GM23338 (cell line): ENCODE measurements at regions not wholly inside any gene's neighbourhood (a gene's known extent, or its start where the extent isn't known, plus 50 kb on each side); places are given as distances from the start of the nearest gene placed in this dataset.

ENCODE experiments used
- ATAC-seq: fragments of 200-7000 bp; cut with Tn5 transposase; 3 replicates; pipeline ENCODE4 v1.9.1; 2020
- DNase-seq: peaks from one replicate; pipeline ENCODE4 v3.0.0-alpha.2; 2015; ENCODE audit warnings: low spot score
- H2AFZ ChIP-seq: fragments of 200-600 bp; sonication (generic); 2 replicates; pipeline ENCODE4 v1.8.0; 2016; ENCODE audit warnings: antibody characterized with exemption, mild to moderate bottlenecking, moderate library complexity
- H3F3A ChIP-seq: fragments of 200-600 bp; sonication (generic); replicated peaks from 2 replicates; pipeline ENCODE4 v1.8.0; 2017; ENCODE audit warnings: antibody characterized with exemption, mixed run types, low read depth
- H3K27ac ChIP-seq: fragments of 200-600 bp; sonication (generic); 2 replicates; pipeline ENCODE4 v1.6.1; 2016; ENCODE audit warnings: low read depth
- H3K27me3 ChIP-seq: fragments of 200-600 bp; sonication (generic); 2 replicates; pipeline ENCODE4 v1.8.0; 2016; ENCODE audit warnings: mild to moderate bottlenecking, mixed run types, moderate library complexity; ENCODE audit not compliant: insufficient read depth
- H3K36me3 ChIP-seq: fragments of 200-600 bp; sonication (generic); 2 replicates; pipeline ENCODE4 v1.8.0; 2016; ENCODE audit warnings: mild to moderate bottlenecking; ENCODE audit not compliant: insufficient read depth
- H3K4me1 ChIP-seq: fragments of 200-600 bp; sonication (generic); 2 replicates; pipeline ENCODE4 v1.8.0; 2016; ENCODE audit warnings: mild to moderate bottlenecking, moderate library complexity; ENCODE audit not compliant: insufficient read depth
- H3K4me2 ChIP-seq: fragments of 200-600 bp; sonication (generic); 2 replicates; pipeline ENCODE4 v1.7.1; 2017; ENCODE audit warnings: mixed run types
- H3K4me3 ChIP-seq: fragments of 200-600 bp; sonication (generic); 2 replicates; pipeline ENCODE4 v1.6.1; 2016; ENCODE audit warnings: mixed run types
- H3K79me2 ChIP-seq: fragments of 200-600 bp; sonication (generic); replicated peaks from 2 replicates; pipeline ENCODE4 v1.8.0; 2017; ENCODE audit warnings: mild to moderate bottlenecking; ENCODE audit not compliant: insufficient read depth
- H3K9me2 ChIP-seq: fragments of 200-600 bp; sonication (generic); 2 replicates; pipeline ENCODE4 v1.8.0; 2017; ENCODE audit not compliant: insufficient read depth
- H4K20me1 ChIP-seq: fragments of 200-600 bp; sonication (generic); replicated peaks from 2 replicates; pipeline ENCODE4 v1.8.0; 2017; ENCODE audit warnings: mild to moderate bottlenecking; ENCODE audit not compliant: insufficient read depth
- H3K27ac Mint-ChIP-seq: 2 replicates; pipeline ENCODE4 v1.8.0; 2020; ENCODE audit warnings: inconsistent platforms, mild to moderate bottlenecking, moderate library complexity, mixed read lengths
- H3K27me3 Mint-ChIP-seq: 3 replicates; pipeline ENCODE4 v1.8.0; 2022; ENCODE audit warnings: low read depth, mild to moderate bottlenecking, moderate library complexity, mixed read lengths, inconsistent platforms; ENCODE audit not compliant: insufficient read depth, poor library complexity
- H3K36me3 Mint-ChIP-seq: 3 replicates; pipeline ENCODE4 v1.8.0; 2021; ENCODE audit warnings: low read depth, mild to moderate bottlenecking, inconsistent platforms, moderate library complexity, mixed read lengths
- H3K4me1 Mint-ChIP-seq: 3 replicates; pipeline ENCODE4 v1.8.0; 2020; ENCODE audit warnings: mild to moderate bottlenecking, inconsistent platforms, mixed read lengths
- H3K4me3 Mint-ChIP-seq: 3 replicates; pipeline ENCODE4 v1.8.0; 2021; ENCODE audit warnings: moderate library complexity, mild to moderate bottlenecking, inconsistent platforms, mixed read lengths
- H3K9me3 Mint-ChIP-seq: 3 replicates; pipeline ENCODE4 v1.8.0; 2020; ENCODE audit warnings: moderate library complexity, mild to moderate bottlenecking, inconsistent platforms, mixed read lengths
- CTCF ChIP-seq, 2 experiments: fragments of 200-600 bp in 1 of 2; sonication (generic) in 1 of 2; conservative IDR thresholded peaks; 2 replicates each; pipeline versions ENCODE4 v1.5.1 to v1.6.1; 2016 to 2017; ENCODE audit warnings: antibody characterized with exemption in 2 of 2, low read depth in 2 of 2, mild to moderate bottlenecking in 2 of 2, moderate library complexity in 1 of 2
- ETS1 ChIP-seq: IDR thresholded peaks from 2 replicates; pipeline ENCODE4 v1.6.1; 2016; ENCODE audit warnings: antibody characterized with exemption
- EZH2 ChIP-seq: fragments of 200-600 bp; sonication (generic); IDR thresholded peaks from one replicate; pipeline ENCODE4 v1.8.0; 2017; ENCODE audit warnings: antibody characterized with exemption, mild to moderate bottlenecking, low read depth; ENCODE audit not compliant: unreplicated experiment
- NANOG ChIP-seq: IDR thresholded peaks from 2 replicates; pipeline ENCODE4 v1.6.1; 2016; ENCODE audit warnings: antibody characterized with exemption, borderline replicate concordance
- REST ChIP-seq: IDR thresholded peaks from one replicate; pipeline ENCODE4 v1.6.1; 2018; ENCODE audit warnings: antibody characterized with exemption; ENCODE audit not compliant: unreplicated experiment
- STAT1 ChIP-seq: IDR thresholded peaks from one replicate; pipeline ENCODE4 v1.6.1; 2016; ENCODE audit warnings: antibody characterized with exemption; ENCODE audit not compliant: unreplicated experiment
- ZNF114 ChIP-seq: fragments of 250-450 bp; sonication (Bioruptor Pico); IDR thresholded peaks from 2 replicates; pipeline ENCODE4 v1.5.0; 2020; ENCODE audit warnings: mild to moderate bottlenecking, moderate library complexity

- TF ChIP-seq REST = no peak
Measured at GRCh38 chr9:23447166-23447565, 378.9 kb downstream of the ELAVL2 start (continued).

GRCh38 chr9:23447944-23448343, 378.1 kb downstream of the ELAVL2 start:
- H4K20me1 ChIP-seq = no peaks in the 10 kb centered on the region
- Mint-ChIP-seq H3K36me3 (peaks cover 3% of the 10 kb centered on the region; the same call in 1 of the 3 replicates), H3K9me3 (peaks cover 8% of the 10 kb centered on the region; the same call in 2 of the 3 replicates), H3K27me3 (peaks cover 2% of the 10 kb centered on the region), H3K27ac (no peak overlapping the region), H3K4me1 (peaks cover 7% of the 10 kb centered on the region), H3K4me3 (no peak overlapping the region)
- H3K9me2 ChIP-seq = no peaks in the 10 kb centered on the region
- DNase-seq (no peak), ATAC-seq (no peak)
- no peak overlapping the region for H3K27ac ChIP-seq
- TF ChIP-seq CTCF (conservative IDR thresholded peaks at IDR 0.05; ENCODE audit: low read depth in 2 of 2) (no peak), EZH2 (no peak), STAT1 (no peak), ZNF114 (CRISPR knock-in tag) (no peak), ETS1 (no peak), NANOG (no peak)
- no peaks in the 10 kb centered on the region for H3F3A ChIP-seq
- no peaks in the 10 kb centered on the region; the same call in 1 of the 2 replicates for H3K4me1 ChIP-seq
- no peak overlapping the region for H3K4me3 ChIP-seq
- no peak overlapping the region for H3K4me2 ChIP-seq
- no peaks in the 10 kb centered on the region for H3K27me3 ChIP-seq
- H2AFZ ChIP-seq = peak overlapping the region; percentile 19; the same call in 1 of the 2 replicates
- H3K79me2 ChIP-seq = no peaks in the 10 kb centered on the region
- no peaks in the 10 kb centered on the region for H3K36me3 ChIP-seq
